Coronary artery (tissue), 2 donors: ENCODE measurements at regions not wholly inside any gene's neighbourhood (a gene's known extent, or its start where the extent isn't known, plus 50 kb on each side); places are given as distances from the start of the nearest gene placed in this dataset.

Experiments
- DNase-seq: peaks from one replicate; pipeline ENCODE4 v3.0.0-alpha.2; 2017; ENCODE audit warnings: low spot score
- H3K27ac ChIP-seq, 2 donors: fragments of 200-600 bp; sonication (generic); one replicate each; pipeline ENCODE4 v1.5.1; 2016 to 2019
- H3K4me3 ChIP-seq: fragments of 200-600 bp; sonication (generic); 2 replicates; pipeline ENCODE4 v1.5.1; 2016; ENCODE audit warnings: mild to moderate bottlenecking, moderate library complexity
- CTCF ChIP-seq: fragments of 200-600 bp; sonication (generic); IDR thresholded peaks from one replicate; pipeline ENCODE4 v1.5.1; 2019; ENCODE audit warnings: antibody characterized with exemption

- H3K4me3 ChIP-seq = no peak overlapping the region
- TF ChIP-seq CTCF = no peak
- H3K27ac ChIP-seq = no peak overlapping the region
- DNase-seq = no peak
These were observed 456.8 kb upstream of the NXPH2 start for GRCh38 chr2:139237023-139237422.

- no peak for DNase-seq
- no peak for TF ChIP-seq CTCF
- H3K4me3 ChIP-seq = no peak overlapping the region
- H3K27ac ChIP-seq = no peak overlapping the region
These were observed 450.7 kb upstream of the NXPH2 start for GRCh38 chr2:139230881-139231280.

GRCh38 chr2:139228276-139228675, 448.1 kb upstream of the NXPH2 start:
- H3K27ac ChIP-seq = no peak overlapping the region
- no peak for TF ChIP-seq CTCF
- no peak for DNase-seq
- no peak overlapping the region for H3K4me3 ChIP-seq

DNA sequence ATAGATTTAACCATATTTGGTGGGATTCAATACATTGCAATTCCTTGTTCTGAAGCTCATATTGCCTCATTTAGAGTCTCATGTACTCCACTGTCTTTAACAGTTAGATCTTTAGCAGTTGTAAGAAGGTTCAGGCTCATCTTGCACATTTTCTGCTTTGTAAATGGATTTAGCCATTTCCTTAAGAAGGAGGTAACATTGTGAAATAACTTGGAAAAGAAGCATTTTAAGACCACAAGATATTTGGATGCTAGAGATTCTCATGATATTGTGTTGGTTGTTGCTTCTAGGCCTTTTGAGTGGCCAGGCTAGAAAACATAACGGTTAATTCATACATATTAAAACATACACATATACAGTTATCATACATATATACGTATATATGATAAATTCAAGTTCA, 445.8 kb upstream of the NXPH2 start:
- no peak overlapping the region for H3K27ac ChIP-seq
- no peak for DNase-seq
- no peak for TF ChIP-seq CTCF
- no peak overlapping the region for H3K4me3 ChIP-seq

DNA sequence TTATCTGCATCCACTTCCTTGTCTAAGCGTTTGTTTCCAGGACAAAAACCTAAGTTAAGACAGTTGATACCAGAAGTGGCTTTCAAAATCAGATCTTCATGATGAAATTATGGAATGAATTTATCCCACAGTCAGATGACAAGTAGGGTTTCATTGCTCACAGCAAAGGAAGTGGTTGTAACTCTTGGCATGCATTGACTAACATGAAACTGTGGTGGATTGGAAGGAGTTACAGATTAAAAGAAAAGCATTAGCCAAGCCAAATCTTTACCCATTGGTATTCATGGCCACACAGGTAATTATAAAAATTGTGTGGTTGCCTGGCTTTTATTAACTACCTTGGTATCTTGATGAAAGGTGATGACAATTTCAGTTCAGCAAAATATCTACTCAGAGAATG, 438.0 kb upstream of the NXPH2 start:
- no peak overlapping the region for H3K4me3 ChIP-seq
- TF ChIP-seq CTCF = no peak
- no peak for DNase-seq
- H3K27ac ChIP-seq = no peak overlapping the region

DNA sequence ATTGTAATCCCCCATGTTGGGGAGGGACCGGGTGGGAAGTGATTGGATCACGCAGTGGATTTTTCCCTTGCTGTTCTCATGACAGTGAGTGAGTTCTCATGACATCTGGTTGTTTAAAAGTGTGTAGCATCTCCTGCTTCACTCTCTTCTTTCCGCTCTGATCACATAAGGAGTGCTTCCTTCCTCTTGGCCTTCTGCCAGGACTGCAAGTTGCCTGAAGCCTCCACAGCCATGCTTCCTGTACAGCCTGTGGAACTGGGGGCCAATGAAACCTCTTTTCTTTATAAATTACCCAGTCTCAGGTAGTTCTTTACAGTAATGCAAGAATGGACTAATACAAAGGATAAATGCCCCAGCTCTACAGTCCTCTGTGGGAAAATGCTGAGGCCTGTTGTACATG, 437.5 kb upstream of the NXPH2 start:
- TF ChIP-seq CTCF = no peak
- Histone ChIP-seq H3K27ac (no peak overlapping the region), H3K4me3 (no peak overlapping the region)
- no peak for DNase-seq

- Histone ChIP-seq H3K27ac (no peak overlapping the region), H3K4me3 (no peak overlapping the region)
- no peak for TF ChIP-seq CTCF
- no peak for DNase-seq
These were observed 436.2 kb upstream of the NXPH2 start for GRCh38 chr2:139216435-139216834.
